Posterior vena cava (tissue), 2 donors: ENCODE measurements at regions not wholly inside any gene's neighbourhood (a gene's known extent, or its start where the extent isn't known, plus 50 kb on each side); places are given as distances from the start of the nearest gene placed in this dataset.

ENCODE experiments used
- DNase-seq: peaks from one replicate; pipeline ENCODE4 v3.0.0-alpha.2; 2020; ENCODE audit warnings: low spot score
- intact Hi-C, 2 donors: fragments of 100-400 bp; cut with DNase I; formaldehyde crosslinking; loops; one replicate each; pipeline versions ENCODE4 v1.14.1 to v1.14.2; 2022 to 2023
- donor health status: DM: yes; HTN: yes; CAD: no.
- donor health status: DM: yes; HTN: yes; CAD: no.

DNA sequence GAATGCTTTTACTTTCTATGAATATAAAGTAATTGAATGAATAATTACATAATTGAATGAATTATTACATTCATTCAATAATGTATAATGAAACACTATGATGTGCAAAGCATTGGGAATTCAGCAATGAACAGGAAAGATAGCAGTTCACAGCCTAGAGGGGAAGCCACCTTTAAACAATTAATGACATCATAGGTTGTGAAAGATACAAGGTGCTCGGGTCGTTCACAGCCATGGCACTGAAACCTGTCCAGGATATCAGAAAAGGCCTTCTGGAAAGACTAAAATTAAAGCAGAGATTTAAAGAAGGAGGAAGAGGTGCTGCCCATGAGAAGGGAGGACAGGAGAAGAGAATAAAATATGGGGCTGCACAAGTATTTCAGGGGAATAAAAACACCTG is 171.4 kb upstream of the KLF4 start:
- no peak for DNase-seq

DNA sequence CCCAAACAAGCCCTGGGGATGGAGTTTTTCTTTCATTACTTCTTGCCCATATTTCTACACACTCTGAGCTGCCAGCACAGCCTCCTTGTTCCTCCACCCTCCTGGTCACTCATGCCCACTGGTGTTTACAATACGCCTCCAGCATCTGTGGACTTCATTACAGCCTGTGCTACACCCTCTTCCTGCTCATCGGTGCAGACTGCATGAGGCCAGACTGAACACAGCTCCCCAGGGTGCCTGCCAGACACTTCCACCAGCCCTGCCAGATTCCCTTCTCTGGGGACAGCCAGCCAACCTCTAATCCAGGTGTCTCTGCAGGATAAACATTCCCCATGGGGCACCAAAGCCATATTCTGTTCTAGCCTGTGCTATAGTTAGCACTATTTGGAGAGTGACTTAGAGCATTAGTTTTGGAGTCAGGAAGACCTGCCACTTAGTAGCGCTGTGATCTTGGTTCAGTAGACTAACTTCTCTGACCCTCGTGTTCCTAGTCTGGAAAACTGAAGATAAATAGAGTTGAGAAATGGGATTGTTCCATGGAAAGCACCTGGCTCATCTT is 163.8 kb upstream of the KLF4 start:
- DNase-seq = no peak
- intact Hi-C loops = no loop called here

More for the DNA sequence above, 171.4 kb upstream of the KLF4 start:
- intact Hi-C loops = no loop called here

DNA sequence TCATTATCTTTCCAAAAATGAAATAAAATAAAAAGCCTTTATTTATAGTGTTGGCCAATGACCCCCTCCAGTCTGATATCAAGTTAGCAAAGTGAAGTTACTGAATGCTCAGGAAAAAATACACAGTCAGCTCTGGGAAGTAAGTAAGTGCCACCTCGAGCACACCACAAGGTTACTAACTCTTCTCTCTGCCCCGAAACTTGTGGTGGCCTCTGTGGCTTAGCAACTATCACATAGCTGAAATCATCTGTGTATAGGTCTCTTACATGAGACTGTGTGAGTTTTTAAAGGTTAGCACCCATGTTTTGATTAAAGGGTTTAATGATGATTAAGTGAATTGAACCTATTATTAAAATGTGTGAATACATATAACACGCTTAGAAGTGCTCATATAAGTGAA is 161.4 kb upstream of the KLF4 start:
- intact Hi-C loops = no loop called here
- DNase-seq = no peak

DNA sequence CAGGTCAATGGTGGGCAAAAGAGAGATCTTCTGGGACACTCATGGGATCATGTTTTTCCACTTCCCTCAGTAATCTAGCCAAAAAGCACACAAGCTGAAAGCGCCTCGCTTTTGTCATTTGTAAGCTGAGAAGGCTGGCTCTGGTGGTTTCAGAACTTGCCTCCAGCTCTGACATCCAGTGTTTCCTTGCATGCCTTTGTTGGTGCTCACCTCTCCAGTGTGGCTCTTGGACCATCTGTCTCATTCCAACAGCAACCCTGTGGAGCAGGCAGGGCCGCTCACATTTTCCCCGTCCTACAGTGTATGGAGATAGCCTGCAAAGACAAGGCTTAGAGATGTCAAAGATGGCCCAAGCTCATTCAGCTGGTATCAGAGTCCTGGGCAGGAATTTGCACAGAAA is 160.8 kb upstream of the KLF4 start:
- intact Hi-C loops = no loop called here
- DNase-seq = no peak

DNA sequence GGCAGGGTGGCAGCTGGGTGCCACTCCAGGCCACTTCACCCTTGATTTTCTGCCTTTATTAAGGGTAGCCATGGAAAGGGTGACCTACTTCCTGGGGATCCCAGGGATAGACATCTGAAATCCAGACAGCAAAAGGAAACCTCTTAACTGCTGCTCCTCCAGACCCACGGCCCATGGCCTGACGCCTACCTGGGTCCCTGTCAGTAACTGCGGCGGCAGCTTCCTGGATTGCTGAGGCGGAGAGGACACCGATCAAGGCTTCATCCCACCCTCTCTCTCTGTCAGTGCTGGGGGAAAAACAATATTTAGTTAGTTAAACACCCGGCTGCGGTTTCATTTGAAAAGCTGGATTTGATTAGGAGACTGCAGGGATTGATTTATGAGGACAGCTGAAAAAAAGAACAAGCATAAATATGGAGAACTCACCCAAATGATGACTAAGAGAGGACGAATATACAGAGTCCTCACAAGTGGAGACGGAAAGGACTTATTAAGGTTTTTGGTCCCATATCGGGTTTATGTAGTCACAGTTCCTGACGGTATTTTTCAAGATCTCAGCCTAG is 158.7 kb upstream of the KLF4 start:
- no peak for DNase-seq
- intact Hi-C loops = no loop called here

DNA sequence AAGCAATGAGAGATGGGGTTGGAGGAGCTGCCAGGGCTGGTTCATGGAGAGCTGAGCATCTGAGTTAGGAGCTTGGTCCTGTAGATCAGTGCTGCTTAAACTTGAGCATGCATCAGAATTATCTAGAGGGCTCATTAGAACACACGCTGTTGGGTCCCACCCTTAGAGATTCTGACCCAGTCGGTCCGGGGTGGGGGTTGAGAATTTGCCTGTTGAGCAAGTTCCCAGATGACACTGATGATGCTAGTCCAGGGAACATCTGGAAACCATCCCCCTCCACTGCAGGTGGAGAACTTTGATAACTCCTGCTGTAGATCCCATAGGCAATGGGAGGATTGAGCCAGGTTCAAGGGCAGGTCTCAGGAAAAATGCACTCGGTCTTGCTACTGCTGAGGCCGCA is 158.0 kb upstream of the KLF4 start:
- intact Hi-C loops = no loop called here
- no peak for DNase-seq

DNA sequence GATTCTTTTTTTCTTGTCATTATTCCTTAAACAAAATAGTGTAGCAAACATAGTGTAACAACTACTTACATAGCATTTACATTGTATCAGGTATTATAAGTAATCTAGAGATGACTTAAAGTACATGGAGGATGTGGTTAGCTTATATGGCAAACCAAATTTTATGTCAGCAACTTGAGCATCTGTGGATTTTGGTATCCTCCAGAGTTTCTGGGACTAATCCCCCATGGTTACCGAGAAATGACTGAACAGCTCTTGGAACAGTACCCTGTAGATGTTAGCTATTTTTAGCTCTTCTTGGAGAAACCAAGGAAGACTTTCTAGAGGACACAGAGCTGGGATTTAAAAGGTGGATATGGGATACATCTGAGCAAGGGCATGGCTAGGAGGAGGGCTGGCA is 157.6 kb upstream of the KLF4 start:
- DNase-seq = no peak
- intact Hi-C loops = no loop called here

DNA sequence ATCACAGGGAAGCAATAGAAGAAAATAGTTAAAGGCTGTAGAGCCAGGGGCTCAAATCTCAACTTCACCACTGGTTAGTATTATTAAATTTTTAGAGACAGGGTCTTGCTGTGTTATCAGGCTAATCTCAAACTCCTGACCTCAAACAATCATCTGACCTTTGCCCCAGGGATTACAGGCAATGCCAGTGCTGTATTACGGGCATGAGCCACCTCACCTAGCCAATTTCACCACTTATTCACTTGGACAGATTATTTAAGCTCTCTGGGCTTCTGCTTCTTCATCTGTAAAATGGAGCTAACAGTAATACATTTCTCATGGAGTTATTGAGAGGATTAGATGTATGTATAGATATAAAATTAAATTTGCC is 155.9 kb upstream of the KLF4 start:
- no peak for DNase-seq

DNA sequence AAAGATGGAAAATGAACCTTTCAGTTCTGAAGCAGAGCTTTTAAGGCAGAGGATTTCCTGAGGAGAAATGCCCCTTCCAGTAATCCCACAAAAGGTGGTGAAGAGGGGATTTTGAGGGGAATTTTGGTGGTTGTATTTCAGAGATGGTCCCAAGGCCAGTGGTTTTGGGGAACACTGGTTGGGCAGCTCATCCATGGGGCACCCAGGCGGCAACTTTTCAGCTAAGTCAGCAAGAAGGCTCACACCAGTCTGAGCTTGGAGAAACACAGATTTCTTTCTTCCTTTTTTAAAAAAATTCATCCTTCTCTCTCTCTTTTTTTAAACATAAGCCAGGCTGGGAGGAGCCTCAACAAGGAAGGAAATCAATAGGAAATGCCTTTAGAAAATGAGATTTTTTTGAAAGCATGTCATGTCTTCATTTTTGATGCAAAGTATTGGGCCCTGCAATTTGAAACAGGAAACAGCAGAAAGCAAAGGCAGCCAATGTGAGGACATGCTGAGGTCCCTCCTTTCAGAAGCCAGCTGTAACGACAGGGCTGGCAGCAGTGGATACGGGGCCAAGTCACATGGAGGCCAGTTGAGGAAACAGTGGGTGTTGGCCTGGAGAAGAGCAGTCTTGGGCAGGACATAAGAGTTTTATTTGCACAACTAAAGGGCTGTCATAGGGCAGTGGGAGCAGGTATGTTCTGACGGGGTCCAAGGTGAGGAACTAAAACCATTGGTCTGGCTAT is 155.3 kb upstream of the KLF4 start:
- peak; percentile 91 for DNase-seq
- intact Hi-C loops = no loop called here

More for the DNA sequence above, 155.9 kb upstream of the KLF4 start:
- intact Hi-C loops = no loop called here

DNA sequence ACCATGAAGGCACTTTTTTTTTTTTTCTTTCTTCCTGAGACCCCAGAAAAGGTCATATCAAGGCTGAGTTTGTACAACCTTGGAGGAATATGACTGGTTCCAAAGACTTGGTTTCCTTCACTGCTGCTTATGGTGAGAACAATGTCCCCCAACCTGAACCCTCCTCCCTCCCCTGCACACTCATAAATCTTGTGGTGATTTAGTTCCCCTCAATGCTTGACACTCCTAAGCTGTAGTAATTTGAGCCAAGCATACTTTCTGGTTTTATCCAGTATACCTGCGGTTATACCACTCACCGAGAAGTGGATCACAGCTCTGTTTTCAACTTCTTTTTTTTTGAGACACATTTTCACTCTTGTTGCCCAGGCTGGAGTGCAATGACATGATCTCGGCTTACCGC is 149.9 kb upstream of the KLF4 start:
- DNase-seq = no peak
- intact Hi-C loops = loop anchor here in 1 of 2 donors (2.0 to 5.0 kb wide), 2 partner anchors 93 to 151 kb away; partner anchors contain the start of gene KLF4

DNA sequence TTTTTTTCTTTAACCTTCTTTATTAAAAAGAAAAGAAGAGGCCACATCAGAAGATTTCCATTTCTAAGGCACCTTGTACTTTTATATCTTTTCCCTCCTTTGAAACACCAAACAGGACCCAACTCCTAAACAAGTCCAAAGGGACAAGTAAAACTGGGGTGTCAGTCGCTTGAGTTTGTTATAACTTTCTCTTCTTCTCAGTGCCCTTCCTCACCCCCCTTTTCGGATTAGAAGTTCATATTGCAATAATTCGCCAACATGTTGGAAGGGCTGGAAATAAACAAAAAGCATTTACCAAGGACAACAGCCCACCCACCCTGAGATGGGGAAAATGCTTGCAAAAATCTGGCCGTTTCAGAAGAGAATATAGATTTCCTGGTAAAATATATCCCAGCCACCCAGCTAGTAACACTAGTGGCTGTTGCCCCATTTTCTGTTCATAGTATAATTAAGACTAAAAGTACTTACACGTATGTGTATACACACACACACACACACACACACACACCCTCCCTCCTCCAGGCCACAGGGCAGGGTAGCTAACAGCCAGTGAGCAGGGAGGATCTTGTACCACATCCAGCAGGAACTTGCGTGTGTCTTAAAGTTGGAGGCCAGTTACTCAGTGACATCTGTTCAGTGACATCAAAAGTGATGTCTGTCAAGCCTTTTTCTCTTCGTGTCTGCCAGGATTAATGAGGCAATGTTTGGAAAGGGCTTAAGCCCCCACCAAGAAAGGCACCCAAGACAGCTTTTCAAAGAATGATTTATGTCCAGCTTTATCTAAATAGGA is 149.1 kb upstream of the KLF4 start:
- peak; percentile 84 for DNase-seq
- intact Hi-C loops = loop anchor here in 1 of 2 donors (2.0 to 5.0 kb wide), 2 partner anchors 94 to 150 kb away; partner anchors contain the start of gene KLF4

DNA sequence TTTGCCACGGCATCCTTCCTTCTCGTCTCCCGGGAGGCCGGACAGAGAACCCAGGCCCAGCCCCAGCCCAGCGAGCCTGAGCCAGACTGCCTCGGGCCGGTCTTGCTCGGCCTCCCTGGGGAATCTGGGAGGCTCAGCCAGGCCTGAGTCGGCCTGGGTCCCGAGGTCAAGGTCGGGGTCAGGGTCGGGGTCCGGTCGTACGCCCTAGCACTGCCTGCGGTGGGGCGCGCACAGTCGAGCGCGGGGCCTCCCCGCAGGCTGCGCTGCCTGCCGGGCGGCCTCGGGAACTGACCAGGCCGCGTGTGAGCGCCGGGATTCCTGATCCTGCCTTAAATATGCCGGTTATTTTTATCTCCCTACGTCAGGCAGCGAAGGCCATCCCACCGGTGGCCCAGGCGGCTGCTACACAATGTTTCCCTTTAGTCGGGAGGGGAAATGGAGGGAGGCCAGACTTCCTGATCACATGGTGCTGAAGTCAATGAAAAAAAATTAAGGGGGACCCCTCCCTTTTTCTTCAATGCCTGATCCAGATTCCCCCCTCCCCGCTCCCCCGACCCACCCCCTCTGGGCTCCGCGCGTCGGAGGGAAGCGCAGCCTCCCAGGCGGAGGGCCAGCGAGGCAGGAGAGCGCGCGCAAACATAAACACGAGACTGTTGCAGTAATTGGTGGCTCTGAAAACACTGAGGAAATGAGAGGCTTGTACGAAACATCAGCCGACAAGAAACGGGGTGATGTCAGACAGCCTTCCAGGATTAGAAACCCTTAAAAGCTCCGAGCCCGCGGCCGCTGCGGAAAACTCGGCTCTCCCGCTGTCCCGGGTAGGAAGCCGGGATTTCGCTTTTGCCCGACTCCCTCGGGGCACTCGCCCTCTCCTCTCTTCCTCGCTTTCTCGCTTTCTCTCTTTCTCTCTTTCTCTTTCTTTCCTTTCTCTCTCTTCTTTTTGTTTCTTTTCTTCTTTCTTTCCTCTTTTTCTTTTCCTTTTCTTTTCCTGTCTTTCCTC is 148.2 kb upstream of the KLF4 start:
- intact Hi-C loops = loop anchor here in 1 of 2 donors (2.0 to 5.0 kb wide), 2 partner anchors 95 to 149 kb away; partner anchors contain the start of gene KLF4
- peak; percentile 96 for DNase-seq

DNA sequence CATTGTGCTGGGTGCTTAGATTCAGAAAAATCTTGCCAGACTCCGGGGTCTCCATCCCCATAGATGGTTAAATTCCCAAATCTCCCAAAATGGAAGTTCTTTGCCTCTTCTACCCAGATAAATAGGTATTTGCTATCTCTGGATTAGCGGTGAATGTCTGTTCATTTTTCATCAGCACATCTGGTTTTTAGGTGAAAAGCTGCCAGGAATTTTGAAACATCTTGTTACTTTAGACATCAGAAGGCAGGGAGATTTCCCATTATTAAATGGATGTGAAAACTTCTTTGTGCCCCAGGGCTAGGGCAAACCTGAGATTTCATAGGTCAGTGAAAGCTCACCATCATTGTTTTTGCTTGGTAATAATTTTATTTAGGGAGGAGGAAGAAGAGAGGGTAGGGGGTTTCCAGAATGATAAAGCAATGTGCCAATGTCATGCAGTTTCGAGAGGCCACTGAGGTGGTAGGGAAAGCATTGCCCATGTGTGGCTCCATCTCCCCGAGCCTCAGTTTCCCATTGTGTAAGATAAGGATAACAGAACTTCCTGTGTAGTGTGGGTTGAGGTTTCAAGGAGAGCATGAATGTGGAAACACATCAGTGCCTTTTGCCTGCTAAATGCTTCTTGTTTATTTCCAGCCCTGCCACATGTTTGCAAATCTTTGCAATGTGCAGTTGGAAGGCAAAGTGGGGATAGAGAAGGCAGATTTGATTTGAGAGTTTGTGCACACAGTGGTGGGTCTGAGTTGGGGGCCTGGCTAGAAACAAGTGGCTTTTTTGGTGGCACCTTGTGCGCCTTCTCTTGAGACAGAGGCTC is 147.2 kb upstream of the KLF4 start:
- DNase-seq = no peak
- intact Hi-C loops = loop anchor here in 1 of 2 donors (5.0 kb wide), 1 partner anchor 96 kb away; no protein-coding TSS in a partner anchor

DNA sequence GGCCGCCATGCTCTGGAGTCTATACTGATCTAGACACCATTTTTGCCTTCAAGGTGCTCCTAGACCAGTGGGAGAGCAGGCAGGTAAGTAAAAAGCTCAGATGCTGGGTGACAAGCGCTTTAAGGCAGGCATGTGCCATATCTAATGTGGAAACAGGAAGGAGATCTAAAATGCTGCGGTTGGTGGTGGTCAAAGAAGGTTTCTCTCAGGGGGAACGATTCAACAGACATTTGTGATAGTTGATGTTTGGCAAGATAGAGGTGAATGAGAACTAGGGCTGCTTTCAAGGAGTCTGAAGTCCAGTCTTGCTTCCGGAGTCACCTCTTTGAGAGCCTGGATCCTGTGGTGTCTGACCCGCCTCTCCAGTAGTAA is 146.2 kb upstream of the KLF4 start:
- no peak for DNase-seq
- intact Hi-C loops = loop anchor here in 1 of 2 donors (5.0 kb wide), 1 partner anchor 97 kb away; no protein-coding TSS in a partner anchor

DNA sequence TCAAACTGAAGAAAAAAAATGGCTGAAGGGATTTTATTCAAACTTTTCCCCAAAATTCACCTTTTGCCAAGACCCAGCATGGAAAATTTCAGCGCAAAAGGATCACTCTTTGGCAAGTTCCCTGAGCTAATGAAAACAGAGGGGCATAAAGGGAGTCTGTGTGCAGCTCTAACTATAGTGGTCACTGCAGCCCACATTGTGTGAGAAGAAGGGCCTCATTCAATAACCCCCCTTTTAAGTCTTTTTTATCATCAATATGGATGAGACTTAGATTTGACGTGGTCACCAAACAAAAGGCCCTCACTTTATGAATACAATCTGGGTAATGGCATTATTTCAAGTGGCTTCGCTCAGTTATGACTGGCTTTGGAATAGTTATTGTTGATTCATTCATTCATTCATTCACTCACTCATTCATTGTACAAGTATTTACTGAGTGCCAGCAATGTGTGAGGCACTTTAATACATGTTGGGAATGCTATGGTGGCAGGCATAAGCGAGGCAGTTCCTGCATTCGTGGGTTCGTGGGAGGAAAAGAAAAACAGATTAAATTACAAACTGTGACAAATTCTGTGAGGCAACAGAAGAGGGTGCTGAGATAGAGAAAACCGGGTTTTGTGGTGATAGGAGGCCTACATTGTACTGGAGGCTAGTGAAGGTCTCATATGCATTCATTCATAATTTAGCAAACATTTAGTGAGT is 145.7 kb upstream of the KLF4 start:
- intact Hi-C loops = loop anchor here in 1 of 2 donors (5.0 kb wide), 1 partner anchor 97 kb away; no protein-coding TSS in a partner anchor
- no peak for DNase-seq

DNA sequence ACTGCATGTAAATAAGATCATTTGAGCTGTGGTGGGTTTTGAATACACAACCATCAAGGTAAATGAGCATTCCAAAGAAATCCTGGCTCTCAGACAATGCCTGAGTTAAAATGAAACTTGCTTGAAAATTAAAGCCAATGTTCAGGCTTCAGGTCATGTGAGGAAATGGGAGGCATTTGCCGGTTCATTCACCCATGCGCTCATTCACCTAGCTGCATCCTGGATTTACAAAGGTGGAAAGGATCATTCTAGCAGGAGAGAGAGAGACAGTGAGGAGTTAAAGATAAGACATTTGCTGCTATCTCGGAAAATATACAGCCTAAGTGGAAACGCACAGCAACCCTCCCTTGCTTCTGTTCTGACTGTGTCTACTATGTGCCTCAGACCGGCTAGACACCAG is 143.8 kb upstream of the KLF4 start:
- intact Hi-C loops = no loop called here
- DNase-seq = no peak

DNA sequence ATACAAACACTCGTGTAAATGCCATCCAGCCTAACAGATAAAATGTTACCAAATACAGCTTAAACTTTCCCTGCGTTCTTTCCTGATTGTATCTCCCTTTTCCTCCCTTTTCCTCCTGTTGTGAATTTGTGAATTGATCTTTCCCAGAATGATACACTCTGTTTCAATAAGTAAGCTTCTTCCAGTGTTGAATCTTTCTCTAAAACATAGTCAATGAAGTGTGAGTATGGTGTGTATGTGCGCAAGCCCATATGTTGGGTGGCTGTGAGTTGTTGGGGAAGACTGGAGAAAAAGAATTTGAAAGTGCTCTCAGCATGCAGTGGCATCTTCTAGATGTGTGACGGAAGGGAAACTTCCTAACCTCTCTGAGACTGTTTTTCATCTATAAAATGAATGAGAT is 143.1 kb upstream of the KLF4 start:
- DNase-seq = no peak
- intact Hi-C loops = no loop called here
